ENCODE measurements at regions not wholly inside any gene's neighbourhood (a gene's known extent, or its start where the extent isn't known, plus 50 kb on each side); places are given as distances from the start of the nearest gene placed in this dataset.

DNA sequence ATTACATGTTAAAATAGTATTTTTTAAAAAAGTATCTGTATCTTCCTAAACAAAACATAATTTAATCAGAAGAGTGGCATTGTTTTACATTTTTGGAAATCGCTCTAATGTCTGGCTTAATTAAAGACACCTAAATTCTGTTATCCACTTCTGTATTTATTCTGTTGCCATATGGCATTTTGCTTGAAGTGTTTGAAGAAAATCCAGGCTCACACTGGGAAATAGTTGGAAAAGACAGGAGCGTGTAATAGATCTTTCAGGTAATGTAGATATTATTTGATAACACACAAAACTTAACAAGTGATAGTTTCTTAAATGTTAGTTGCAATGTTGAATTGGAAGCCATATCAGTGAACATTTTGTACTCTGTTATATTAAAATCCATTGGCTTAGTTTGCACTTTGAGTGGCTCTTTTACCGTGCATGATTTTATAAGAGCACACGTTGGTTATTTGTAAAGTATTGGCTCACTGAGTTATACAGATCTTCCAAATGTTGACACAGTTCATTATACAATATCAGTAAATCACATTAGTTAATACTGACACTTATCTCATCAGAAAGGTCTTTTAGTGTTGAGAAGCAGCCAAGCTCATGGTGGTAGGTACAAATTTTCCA is 128.4 kb upstream of the NPVF start:
- no peak for DNase-seq (ENCODE audit: low spot score)
- TF ChIP-seq, protein P1, sequence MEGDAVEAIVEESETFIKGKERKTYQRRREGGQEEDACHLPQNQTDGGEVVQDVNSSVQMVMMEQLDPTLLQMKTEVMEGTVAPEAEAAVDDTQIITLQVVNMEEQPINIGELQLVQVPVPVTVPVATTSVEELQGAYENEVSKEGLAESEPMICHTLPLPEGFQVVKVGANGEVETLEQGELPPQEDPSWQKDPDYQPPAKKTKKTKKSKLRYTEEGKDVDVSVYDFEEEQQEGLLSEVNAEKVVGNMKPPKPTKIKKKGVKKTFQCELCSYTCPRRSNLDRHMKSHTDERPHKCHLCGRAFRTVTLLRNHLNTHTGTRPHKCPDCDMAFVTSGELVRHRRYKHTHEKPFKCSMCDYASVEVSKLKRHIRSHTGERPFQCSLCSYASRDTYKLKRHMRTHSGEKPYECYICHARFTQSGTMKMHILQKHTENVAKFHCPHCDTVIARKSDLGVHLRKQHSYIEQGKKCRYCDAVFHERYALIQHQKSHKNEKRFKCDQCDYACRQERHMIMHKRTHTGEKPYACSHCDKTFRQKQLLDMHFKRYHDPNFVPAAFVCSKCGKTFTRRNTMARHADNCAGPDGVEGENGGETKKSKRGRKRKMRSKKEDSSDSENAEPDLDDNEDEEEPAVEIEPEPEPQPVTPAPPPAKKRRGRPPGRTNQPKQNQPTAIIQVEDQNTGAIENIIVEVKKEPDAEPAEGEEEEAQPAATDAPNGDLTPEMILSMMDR (IDR thresholded peaks at IDR 0.05) = no peak
- no peak overlapping the region for H3K27ac Mint-ChIP-seq (ENCODE audit: unreplicated experiment)
- H3K36me3 Mint-ChIP-seq (ENCODE audit: low read depth) = no peaks in the 10 kb centered on the region
- H3K4me1 Mint-ChIP-seq (ENCODE audit: low read depth) = peaks cover 14% of the 10 kb centered on the region
- no peak overlapping the region for H3K4me3 Mint-ChIP-seq (ENCODE audit: unreplicated experiment)
- no peaks in the 10 kb centered on the region for H3K9me3 Mint-ChIP-seq (ENCODE audit: low read depth)
- no peaks in the 10 kb centered on the region for H3K27me3 Mint-ChIP-seq (ENCODE audit: low read depth)

DNA sequence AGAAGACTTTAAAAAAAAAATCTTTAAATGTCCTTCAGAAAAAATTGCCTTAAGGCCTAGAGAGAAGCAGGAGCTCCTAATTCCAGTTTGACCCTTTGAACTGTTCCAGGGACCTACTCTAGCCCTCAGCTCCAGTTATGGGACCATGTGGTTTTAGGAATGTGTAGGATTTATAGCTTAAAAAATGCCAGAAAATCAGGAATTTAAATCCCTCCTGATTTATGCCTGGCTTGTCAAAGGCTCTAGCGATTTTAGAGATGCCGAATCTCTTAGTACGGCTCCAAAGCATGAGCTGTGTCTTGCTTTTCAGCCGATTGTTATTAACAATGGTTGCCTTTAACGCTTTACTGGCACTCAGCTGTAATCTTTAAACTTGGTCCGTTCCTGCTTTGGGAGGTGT is 130.6 kb upstream of the NPVF start:
- DNase-seq (ENCODE audit: low spot score) = no peak
- no peak overlapping the region for H3K4me3 Mint-ChIP-seq (ENCODE audit: unreplicated experiment)
- H3K36me3 Mint-ChIP-seq (ENCODE audit: low read depth) = no peaks in the 10 kb centered on the region
- peaks cover 14% of the 10 kb centered on the region for H3K4me1 Mint-ChIP-seq (ENCODE audit: low read depth)
- TF ChIP-seq, protein P1 (IDR thresholded peaks at IDR 0.05) = no peak
- no peaks in the 10 kb centered on the region for H3K27me3 Mint-ChIP-seq (ENCODE audit: low read depth)
- no peak overlapping the region for H3K27ac Mint-ChIP-seq (ENCODE audit: unreplicated experiment)
- H3K9me3 Mint-ChIP-seq (ENCODE audit: low read depth) = peaks cover 4% of the 10 kb centered on the region

DNA sequence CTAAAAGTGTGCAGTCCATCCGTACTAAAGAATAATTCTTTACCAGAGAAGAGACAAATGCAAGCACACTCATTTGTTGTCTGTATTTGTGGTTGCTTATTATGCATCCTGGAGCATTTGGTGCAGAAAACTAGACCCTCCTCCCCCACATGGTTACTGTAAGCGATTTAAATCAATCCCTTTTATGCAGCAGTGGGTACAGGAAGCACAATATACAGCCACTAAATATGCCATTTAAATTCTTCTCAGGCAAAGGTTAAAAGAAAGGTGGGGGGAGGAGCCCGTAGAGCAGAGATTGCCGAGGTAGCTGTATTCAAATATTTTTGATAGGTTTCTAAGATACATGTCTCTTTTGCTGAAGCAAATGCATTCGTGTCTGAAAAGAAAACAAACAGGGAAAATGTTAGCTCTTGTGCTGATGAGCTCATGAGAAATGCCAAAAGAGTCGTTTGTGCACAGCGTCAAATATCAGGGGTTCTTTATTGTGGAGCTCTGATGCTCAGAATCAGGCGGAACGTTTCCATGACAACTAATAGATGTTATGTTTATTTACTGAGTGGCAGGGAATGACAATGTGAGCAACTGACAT is 131.3 kb upstream of the NPVF start:
- Mint-ChIP-seq H3K27me3 (ENCODE audit: low read depth) (no peaks in the 10 kb centered on the region), H3K4me3 (ENCODE audit: unreplicated experiment) (no peak overlapping the region), H3K27ac (ENCODE audit: unreplicated experiment) (no peak overlapping the region), H3K9me3 (ENCODE audit: low read depth) (peaks cover 4% of the 10 kb centered on the region), H3K4me1 (ENCODE audit: low read depth) (peaks cover 14% of the 10 kb centered on the region), H3K36me3 (ENCODE audit: low read depth) (no peaks in the 10 kb centered on the region)
- DNase-seq (ENCODE audit: low spot score) = no peak
- TF ChIP-seq, protein P1 (IDR thresholded peaks at IDR 0.05) = no peak

DNA sequence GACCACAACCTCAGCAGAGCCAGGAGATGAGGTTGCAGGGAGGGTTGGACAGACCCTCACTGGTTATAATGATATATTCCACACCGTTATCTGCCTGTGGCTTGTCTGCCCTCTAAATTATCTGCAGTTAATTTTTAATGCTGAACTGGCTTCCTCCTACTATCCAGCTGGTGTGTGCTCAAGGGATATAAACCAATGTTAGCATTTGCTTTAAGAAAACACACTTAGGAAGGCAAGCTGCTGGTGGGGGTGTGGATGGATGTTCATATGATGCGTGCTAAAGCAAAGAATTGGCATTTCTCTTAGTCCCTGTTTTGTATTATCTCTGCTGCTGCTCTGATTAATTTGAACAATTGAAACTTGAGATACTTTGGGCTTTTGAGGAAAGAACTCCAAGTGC is 132.2 kb upstream of the NPVF start:
- H3K4me3 Mint-ChIP-seq (ENCODE audit: unreplicated experiment) = no peak overlapping the region
- no peak overlapping the region for H3K27ac Mint-ChIP-seq (ENCODE audit: unreplicated experiment)
- no peak for DNase-seq (ENCODE audit: low spot score)

DNA sequence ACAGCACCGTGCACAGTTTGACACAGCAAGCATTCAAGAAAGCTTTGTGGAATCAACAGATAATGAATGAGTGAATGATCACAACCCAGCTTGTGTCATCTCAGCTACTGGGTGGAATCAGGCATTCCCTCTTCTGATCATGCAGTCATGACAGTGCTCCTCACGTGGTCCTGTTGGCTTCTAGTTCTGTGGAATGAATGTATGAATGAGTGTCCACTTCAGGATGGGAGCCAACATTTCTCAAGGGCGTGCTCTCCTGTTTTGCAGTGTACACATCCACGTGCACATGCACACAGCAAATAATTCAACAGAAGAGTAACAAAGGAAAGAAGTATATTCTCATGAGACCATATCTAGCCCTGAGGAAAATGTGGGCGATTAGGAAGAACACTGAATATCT is 133.1 kb upstream of the NPVF start:
- no peak for DNase-seq (ENCODE audit: low spot score)
- TF ChIP-seq, protein P1 (IDR thresholded peaks at IDR 0.05) = no peak
- H3K9me3 Mint-ChIP-seq (ENCODE audit: low read depth) = peaks cover 4% of the 10 kb centered on the region
- no peak overlapping the region for H3K27ac Mint-ChIP-seq (ENCODE audit: unreplicated experiment)
- no peaks in the 10 kb centered on the region for H3K27me3 Mint-ChIP-seq (ENCODE audit: low read depth)
- H3K36me3 Mint-ChIP-seq (ENCODE audit: low read depth) = no peaks in the 10 kb centered on the region
- H3K4me1 Mint-ChIP-seq (ENCODE audit: low read depth) = peaks cover 14% of the 10 kb centered on the region
- no peak overlapping the region for H3K4me3 Mint-ChIP-seq (ENCODE audit: unreplicated experiment)

More for the DNA sequence above, 132.2 kb upstream of the NPVF start:
- Mint-ChIP-seq H3K36me3 (ENCODE audit: low read depth) (no peaks in the 10 kb centered on the region), H3K27me3 (ENCODE audit: low read depth) (no peaks in the 10 kb centered on the region), H3K9me3 (ENCODE audit: low read depth) (peaks cover 4% of the 10 kb centered on the region), H3K4me1 (ENCODE audit: low read depth) (peaks cover 14% of the 10 kb centered on the region)
- TF ChIP-seq, protein P1 (IDR thresholded peaks at IDR 0.05) = no peak

Data from chondrocyte (in vitro differentiated cells).